Neural progenitor cell (in vitro differentiated cells): ENCODE measurements at regions not wholly inside any gene's neighbourhood (a gene's known extent, or its start where the extent isn't known, plus 50 kb on each side); places are given as distances from the start of the nearest gene placed in this dataset.
A peak's percentile ranks its signal among the peaks of the same experiment; 100 is the strongest.

Experiments
- DNase-seq: peaks from one replicate; pipeline ENCODE4 v3.0.0-alpha.2; 2016; ENCODE audit warnings: low spot score
- H2AFZ ChIP-seq: fragments of 200-600 bp; sonication (generic); replicated peaks from 2 replicates; pipeline ENCODE4 v1.6.1; 2016; ENCODE audit warnings: antibody characterized with exemption
- H3F3A ChIP-seq: fragments of 200-600 bp; sonication (generic); 2 replicates; pipeline ENCODE4 v1.6.1; 2016; ENCODE audit warnings: antibody characterized with exemption, low read depth
- H3K27ac ChIP-seq: fragments of 200-600 bp; sonication (generic); 2 replicates; pipeline ENCODE4 v1.5.1; 2016; ENCODE audit warnings: mild to moderate bottlenecking
- H3K27me3 ChIP-seq: fragments of 200-600 bp; sonication (generic); 2 replicates; pipeline ENCODE4 v1.6.1; 2016; ENCODE audit warnings: mild to moderate bottlenecking, moderate library complexity
- H3K36me3 ChIP-seq: fragments of 200-600 bp; sonication (generic); 2 replicates; pipeline ENCODE4 v1.5.1; 2016
- H3K4me1 ChIP-seq: fragments of 200-600 bp; sonication (generic); 2 replicates; pipeline ENCODE4 v1.6.1; 2016; ENCODE audit warnings: mixed run types
- H3K4me2 ChIP-seq: fragments of 200-600 bp; sonication (generic); 2 replicates; pipeline ENCODE4 v1.6.1; 2016
- H3K4me3 ChIP-seq: fragments of 200-600 bp; sonication (generic); 2 replicates; pipeline ENCODE4 v1.5.1; 2016
- H3K79me2 ChIP-seq: fragments of 200-600 bp; sonication (generic); 2 replicates; pipeline ENCODE4 v1.6.1; 2016; ENCODE audit warnings: low read depth
- H3K9ac ChIP-seq: fragments of 200-600 bp; sonication (generic); 2 replicates; pipeline ENCODE4 v1.6.1; 2016
- H3K9me3 ChIP-seq: fragments of 200-600 bp; sonication (generic); 2 replicates; pipeline ENCODE4 v1.5.1; 2016; ENCODE audit warnings: low read depth
- H4K20me1 ChIP-seq: fragments of 200-600 bp; sonication (generic); 2 replicates; pipeline ENCODE4 v1.6.1; 2016; ENCODE audit warnings: low read depth
- H3K27ac Mint-ChIP-seq: 3 replicates; pipeline ENCODE4 v1.8.0; 2021; ENCODE audit warnings: mixed read lengths
- H3K27me3 Mint-ChIP-seq: 2 replicates; pipeline ENCODE4 v1.8.0; 2022; ENCODE audit warnings: low read depth, mild to moderate bottlenecking, inconsistent platforms, moderate library complexity, mixed read lengths; ENCODE audit not compliant: insufficient read depth
- H3K36me3 Mint-ChIP-seq: 3 replicates; pipeline ENCODE4 v1.8.0; 2021; ENCODE audit warnings: mixed read lengths
- H3K4me1 Mint-ChIP-seq: 3 replicates; pipeline ENCODE4 v1.8.0; 2021; ENCODE audit warnings: mixed read lengths
- H3K4me3 Mint-ChIP-seq: 3 replicates; pipeline ENCODE4 v1.8.0; 2021; ENCODE audit warnings: mild to moderate bottlenecking, moderate library complexity, mixed read lengths
- H3K9me3 Mint-ChIP-seq: 3 replicates; pipeline ENCODE4 v1.8.0; 2020; ENCODE audit warnings: mixed read lengths
- CTCF ChIP-seq: fragments of 200-600 bp; sonication (generic); IDR thresholded peaks from 2 replicates; pipeline ENCODE4 v1.5.1; 2017; ENCODE audit warnings: antibody characterized with exemption, mild to moderate bottlenecking
- EZH2 ChIP-seq: fragments of 200-600 bp; sonication (generic); IDR thresholded peaks from 2 replicates; pipeline ENCODE4 v1.6.1; 2017; ENCODE audit warnings: antibody characterized with exemption, mild to moderate bottlenecking, moderate library complexity
- EZH2phosphoT487 ChIP-seq: fragments of 200-600 bp; sonication (generic); IDR thresholded peaks from 2 replicates; pipeline ENCODE4 v1.6.1; 2017; ENCODE audit warnings: antibody characterized with exemption

GRCh38 chr3:137385922-137386321 is 378.2 kb upstream of the SOX14 start:
- H2AFZ ChIP-seq: no peak overlapping the region
- H3K27me3 Mint-ChIP-seq: no peaks in the 10 kb centered on the region
- no peaks in the 10 kb centered on the region for H3K9me3 Mint-ChIP-seq
- no peaks in the 10 kb centered on the region for H4K20me1 ChIP-seq
- peaks cover 3% of the 10 kb centered on the region for H3K4me1 Mint-ChIP-seq
- H3K36me3 Mint-ChIP-seq: no peaks in the 10 kb centered on the region
- no peaks in the 10 kb centered on the region for H3K9me3 ChIP-seq
- H3K4me3 Mint-ChIP-seq: no peak overlapping the region
- no peaks in the 10 kb centered on the region for H3K27me3 ChIP-seq
- no peak overlapping the region for H3K27ac ChIP-seq
- no peak overlapping the region for H3K4me2 ChIP-seq
- H3K36me3 ChIP-seq: no peaks in the 10 kb centered on the region
- no peak overlapping the region for H3K27ac Mint-ChIP-seq
- TF ChIP-seq CTCF: no peak
- TF ChIP-seq EZH2phosphoT487: no peak
- TF ChIP-seq EZH2: no peak
- no peak overlapping the region for H3K4me3 ChIP-seq
- DNase-seq: peak; percentile 5
- H3K4me1 ChIP-seq: peaks cover 4% of the 10 kb centered on the region
- H3F3A ChIP-seq: no peaks in the 10 kb centered on the region
- no peaks in the 10 kb centered on the region for H3K79me2 ChIP-seq
- no peak overlapping the region for H3K9ac ChIP-seq

- Histone ChIP-seq H3K9ac (no peak overlapping the region), H3K79me2 (no peaks in the 10 kb centered on the region), H2AFZ (no peak overlapping the region), H3K27ac (no peak overlapping the region), H3K4me3 (no peak overlapping the region), H3K36me3 (no peaks in the 10 kb centered on the region), H4K20me1 (no peaks in the 10 kb centered on the region), H3F3A (no peaks in the 10 kb centered on the region), H3K27me3 (no peaks in the 10 kb centered on the region), H3K9me3 (no peaks in the 10 kb centered on the region), H3K4me2 (no peak overlapping the region), H3K4me1 (no peaks in the 10 kb centered on the region)
- Mint-ChIP-seq H3K4me1 (no peaks in the 10 kb centered on the region), H3K9me3 (peaks cover 6% of the 10 kb centered on the region), H3K27ac (no peak overlapping the region), H3K36me3 (no peaks in the 10 kb centered on the region), H3K27me3 (peaks cover 2% of the 10 kb centered on the region), H3K4me3 (no peak overlapping the region)
- peak; percentile 13 for DNase-seq
- TF ChIP-seq EZH2 (no peak), EZH2phosphoT487 (no peak), CTCF (peak; percentile 47)
These were observed 354.5 kb upstream of the SOX14 start for GRCh38 chr3:137409584-137409983.

- no peaks in the 10 kb centered on the region for H3K79me2 ChIP-seq
- no peaks in the 10 kb centered on the region for H3F3A ChIP-seq
- H3K36me3 Mint-ChIP-seq: no peaks in the 10 kb centered on the region
These were observed 354.1 kb upstream of the SOX14 start for GRCh38 chr3:137410028-137410427.

More at GRCh38 chr3:137410028-137410427, 354.1 kb upstream of the SOX14 start:
- DNase-seq: no peak
- peaks cover 2% of the 10 kb centered on the region for H3K27me3 Mint-ChIP-seq
- no peak overlapping the region for H3K27ac ChIP-seq
- H3K4me3 Mint-ChIP-seq: no peak overlapping the region
- no peak overlapping the region for H2AFZ ChIP-seq
- no peak overlapping the region for H3K4me3 ChIP-seq
- no peaks in the 10 kb centered on the region for H3K4me1 Mint-ChIP-seq
- H3K9ac ChIP-seq: no peak overlapping the region
- no peaks in the 10 kb centered on the region for H3K4me1 ChIP-seq
- TF ChIP-seq EZH2phosphoT487: no peak
- TF ChIP-seq EZH2: no peak
- TF ChIP-seq CTCF: no peak
- H4K20me1 ChIP-seq: no peaks in the 10 kb centered on the region
- peaks cover 6% of the 10 kb centered on the region for H3K9me3 Mint-ChIP-seq
- H3K36me3 ChIP-seq: no peaks in the 10 kb centered on the region
- no peaks in the 10 kb centered on the region for H3K9me3 ChIP-seq
- no peak overlapping the region for H3K4me2 ChIP-seq
- no peaks in the 10 kb centered on the region for H3K27me3 ChIP-seq
- no peak overlapping the region for H3K27ac Mint-ChIP-seq
